Activated CD4-positive, CD25-positive, alpha-beta regulatory T cell (primary cell): ENCODE measurements at regions not wholly inside any gene's neighbourhood (a gene's known extent, or its start where the extent isn't known, plus 50 kb on each side); places are given as distances from the start of the nearest gene placed in this dataset.

Experiments used
- DNase-seq, 4 experiments: peaks; one replicate each; lab custom pipeline; 2025; lab: John Stamatoyannopoulos, UW

DNA sequence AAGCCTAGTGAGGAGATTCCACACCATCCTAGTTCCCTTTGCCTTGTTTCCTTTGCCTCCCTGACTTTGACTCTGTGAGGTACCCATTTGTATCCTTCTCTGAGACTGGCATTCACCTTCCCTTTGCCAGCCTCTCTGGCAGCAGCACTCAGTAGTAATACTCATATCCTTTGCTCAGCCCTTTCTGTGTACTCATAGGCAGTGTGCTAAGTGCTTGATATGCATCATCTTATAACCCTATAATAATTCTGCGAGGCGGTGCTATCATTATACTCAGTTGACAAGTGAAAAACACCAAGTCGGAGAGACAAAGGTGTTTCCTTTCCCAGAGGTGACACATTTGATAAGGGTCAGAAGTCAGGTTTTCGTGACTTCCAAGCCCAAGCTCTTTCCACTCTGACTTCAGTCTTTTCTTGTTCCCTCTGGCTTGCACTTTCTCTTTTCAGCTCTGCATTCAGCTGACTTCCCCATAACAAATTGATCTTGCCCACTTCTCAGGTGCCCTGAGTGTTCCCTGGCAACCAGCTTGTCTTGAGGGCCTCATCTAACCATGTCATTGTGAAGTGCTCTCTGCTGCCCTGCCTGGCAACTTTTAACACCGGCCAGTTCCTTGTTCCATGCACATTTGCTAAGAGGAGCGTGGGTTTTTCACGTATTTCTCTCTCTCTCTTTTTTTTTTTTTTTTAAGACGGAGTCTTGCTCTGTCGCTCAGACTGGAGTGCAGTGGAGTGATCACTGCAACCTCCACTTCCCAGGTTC lies 94.5 kb upstream of the UPP2 start:
- DNase-seq = no peak

DNA sequence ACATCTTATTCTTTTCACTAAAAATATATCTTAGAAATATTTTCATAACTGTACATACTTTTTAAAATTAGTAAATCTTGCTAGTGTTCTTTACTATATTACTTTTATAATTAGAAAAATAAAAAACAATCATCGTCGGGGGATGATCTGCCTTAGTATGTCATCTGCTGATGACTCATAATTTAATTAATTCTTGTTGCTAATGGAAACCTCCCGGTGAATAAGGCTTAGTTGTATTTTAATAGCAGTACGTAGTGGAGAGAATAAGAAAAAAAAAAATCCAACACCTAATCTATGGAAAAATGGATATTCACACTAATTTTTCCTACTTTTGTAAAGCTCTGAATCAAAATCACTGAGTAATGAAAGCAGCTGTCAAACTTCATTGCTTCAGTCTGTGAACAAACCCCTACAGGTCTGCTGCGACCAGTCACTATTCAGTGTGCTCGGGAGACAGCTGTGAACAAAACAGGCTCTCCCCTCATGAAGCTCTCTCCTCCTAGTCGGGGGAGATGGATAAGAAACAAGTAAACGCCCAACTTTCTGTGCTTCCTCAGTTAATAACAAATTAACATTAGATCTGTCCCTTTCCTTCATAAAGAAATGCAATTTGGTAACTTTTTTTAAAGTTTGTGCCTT lies 97.4 kb upstream of the UPP2 start:
- no peak for DNase-seq

DNA sequence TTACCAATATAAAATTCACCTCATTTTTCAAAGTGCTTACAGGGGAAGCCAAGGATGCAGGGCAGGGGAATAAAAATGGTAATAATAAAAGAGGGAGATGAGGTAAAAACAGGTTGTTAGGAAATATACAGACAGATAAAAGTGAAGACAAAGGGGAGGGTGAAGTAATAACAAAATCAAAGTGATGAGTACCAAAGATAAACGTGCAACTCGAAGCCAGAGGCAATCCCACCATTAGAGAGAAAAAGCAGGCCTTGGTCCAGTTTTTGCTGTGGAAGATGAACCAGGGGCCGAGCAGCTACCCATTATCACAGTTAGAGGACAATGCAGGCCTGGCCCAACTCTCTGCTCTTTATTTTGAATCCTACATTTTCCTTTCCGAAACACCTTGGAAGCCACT lies 99.6 kb upstream of the UPP2 start:
- no peak for DNase-seq

DNA sequence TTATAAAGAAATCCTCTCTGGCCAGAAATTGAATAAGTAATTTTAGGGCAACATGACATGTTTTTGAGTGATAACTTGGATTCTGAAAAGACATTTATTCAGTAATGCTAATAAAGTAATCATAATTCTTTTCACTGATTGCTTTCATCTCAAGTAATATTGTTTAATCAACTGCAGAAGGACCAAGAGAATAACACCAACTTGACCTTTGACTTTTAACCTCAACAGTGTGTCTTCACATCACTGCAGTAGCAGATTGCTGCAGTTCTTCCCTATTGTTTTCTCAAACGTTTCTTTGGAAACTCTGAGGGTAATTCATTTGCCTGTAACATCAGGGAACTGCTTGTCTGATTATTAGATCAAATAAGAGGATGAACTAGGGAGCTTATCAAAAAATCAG lies 104.9 kb upstream of the UPP2 start:
- DNase-seq = no peak

DNA sequence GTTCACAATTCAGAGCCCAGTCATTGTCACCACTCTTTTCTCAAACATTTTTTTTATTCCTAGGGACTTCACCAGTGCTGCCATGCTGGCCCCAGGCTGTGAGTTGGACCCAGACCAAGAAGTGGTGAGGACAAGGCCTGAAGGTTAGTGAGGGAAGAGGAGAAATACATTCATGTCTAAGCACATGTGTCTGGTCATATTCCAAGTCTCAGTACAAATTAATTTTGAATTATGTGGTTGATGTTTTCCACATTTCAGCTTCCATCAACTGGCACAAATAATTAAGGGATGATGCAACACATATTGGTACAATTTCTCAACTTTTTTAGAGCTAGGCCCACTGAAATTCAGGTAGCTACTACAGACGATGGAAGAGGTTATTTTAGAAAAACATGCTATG lies 106.6 kb upstream of the UPP2 start:
- DNase-seq = no peak

DNA sequence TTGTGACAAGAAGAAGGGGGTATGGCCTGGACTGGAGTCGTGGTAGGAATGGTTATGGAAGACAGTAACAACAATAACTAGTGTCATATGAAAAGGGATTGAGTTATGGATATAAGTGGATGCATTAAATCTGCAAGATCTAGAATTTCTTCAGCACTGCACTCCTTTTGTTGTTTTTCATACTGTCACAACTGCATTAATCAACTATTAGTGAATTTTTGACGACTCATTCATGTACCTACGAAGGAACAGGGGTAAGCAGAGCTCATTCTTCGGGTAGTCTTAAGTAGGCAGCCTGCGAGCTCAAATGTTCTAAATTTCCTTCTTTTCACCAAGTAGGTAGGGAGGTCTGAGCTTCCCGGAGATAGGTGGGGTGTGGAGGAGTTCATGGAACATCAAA lies 109.7 kb upstream of the UPP2 start:
- DNase-seq = no peak

DNA sequence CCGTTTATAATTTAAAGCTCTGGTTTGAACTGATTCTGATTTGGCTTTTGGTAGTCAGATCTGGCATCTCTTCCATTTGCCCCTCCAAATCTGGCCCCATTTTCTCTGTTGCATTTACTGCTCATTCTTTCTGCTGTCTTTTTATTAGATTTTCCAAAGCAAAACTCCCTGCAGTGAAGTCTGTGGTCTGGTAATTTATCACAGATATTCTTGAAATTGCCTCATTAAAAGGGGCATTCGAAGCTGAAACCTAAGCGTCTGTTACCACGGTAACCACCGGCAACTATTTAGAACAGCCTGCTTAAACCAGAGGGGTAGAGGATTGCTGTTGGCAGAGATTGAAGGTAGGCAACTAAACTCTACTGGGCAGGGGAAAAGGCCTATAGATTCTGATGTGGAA lies 111.5 kb upstream of the UPP2 start:
- DNase-seq = no peak

DNA sequence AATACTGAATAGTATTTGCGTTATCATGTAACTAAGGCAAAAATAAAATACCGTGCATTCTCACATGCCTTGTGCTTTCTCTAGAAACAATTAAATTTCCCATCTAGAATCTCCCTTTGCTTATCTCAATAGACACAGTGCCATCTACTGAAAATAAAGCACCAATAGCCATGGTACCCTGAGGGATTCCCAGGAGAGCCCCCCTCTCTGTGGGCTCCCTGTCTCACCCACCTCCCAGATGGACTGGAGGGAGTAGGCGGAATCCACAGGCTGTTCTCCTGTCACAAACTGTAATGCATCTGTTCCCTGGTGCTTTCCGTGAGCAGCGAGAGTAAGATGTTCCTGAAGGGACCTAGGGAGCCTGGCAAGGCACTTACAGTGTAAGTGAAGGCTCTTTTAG lies 112.4 kb upstream of the UPP2 start:
- DNase-seq = no peak

DNA sequence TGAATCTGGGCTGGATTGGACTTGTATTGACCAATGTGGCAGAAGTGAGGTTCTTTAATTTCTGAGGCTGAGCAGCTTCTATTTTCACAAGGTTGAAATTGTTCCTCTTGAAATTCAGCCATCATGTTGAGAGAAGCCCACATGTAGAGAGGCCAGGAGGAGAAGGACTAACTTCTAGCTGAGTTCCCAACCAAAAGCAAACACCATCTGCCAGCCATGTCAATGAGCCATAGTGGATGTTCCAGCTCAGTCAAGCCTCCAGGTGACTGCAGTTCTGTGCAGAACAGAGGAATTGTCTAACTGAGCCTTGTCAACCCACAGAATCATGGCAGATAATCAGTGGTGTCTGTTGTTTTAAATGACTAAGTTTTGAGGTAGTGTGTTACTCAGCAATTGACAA lies 110.6 kb upstream of the ACVR1 start:
- DNase-seq = no peak

DNA sequence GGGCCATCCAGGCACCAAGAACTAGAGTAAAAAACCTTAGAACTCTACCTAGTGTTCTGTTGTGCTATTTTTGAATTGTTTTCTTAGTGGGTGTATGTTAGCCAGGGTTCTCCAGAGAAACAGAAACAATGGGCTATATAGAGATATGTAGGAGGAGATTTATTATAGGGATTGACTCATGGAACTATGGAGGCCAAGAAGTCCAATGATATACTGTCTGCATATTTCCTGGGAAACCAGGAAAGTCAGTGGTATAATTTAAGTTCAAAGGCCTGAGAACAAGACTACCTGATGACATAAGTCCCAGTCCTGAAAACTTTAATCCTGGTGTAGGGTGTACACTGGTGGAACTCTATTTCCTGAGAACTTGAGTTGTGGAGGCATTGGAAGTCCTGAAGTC lies 108.7 kb upstream of the ACVR1 start:
- DNase-seq = no peak

DNA sequence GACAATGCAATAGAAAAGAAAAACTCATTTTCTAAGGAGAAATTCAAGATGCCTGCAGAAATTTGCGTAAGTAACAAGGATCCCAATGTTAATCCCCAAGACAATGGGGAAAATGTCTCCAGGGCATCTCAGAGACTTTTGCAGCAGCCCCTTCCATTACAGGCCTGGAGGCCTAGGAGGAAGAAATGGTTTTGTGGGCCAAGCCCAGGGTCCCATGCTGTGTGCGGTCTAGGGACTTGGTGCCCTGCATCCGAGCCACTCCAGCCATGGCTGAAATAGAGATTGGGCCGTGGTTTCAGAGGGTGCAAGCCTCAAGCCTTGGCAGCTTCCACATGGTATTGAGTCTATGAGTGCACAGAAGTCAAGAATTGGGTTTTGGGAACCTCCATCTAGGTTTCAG lies 103.9 kb upstream of the ACVR1 start:
- no peak for DNase-seq

DNA sequence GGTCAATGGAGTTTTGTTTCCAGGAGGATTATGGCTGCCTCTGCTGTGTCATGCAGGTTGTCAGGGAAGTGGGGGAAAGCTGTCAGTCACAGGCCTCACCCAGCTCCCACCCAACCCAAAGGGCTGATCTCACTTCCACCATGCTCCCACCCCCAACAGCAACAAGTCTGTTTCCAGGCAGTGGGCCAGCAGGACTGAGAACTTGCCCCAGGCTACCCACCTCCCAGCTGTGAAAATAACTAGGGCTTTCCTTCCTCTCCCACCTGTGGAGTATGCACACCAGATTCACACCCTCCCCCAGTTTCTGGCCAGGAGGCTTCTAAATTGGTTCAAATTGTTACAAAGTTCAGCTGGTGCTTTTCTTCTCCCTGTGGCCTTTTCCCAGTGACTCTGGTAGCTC lies 95.6 kb upstream of the ACVR1 start:
- no peak for DNase-seq

DNA sequence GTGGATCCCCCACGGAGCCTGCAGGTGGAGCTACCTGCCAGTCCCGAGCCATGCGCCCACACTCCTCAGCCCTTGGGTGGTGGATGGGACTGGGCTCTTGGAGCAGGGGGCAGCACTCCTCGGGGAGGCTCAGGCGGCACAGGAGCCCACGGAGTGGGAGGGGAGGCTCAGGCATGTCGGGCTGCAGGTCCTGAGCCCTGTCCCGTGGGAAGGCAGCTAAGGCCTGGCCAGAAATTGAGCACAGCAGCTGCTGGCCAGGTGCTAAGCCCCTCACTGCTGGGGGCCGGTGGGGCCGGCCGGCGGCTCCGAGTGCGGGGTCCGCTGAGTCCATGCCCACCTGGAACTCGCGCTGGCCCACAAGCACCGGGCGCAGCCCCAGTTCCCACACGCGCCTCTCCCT lies 91.7 kb upstream of the ACVR1 start:
- no peak for DNase-seq

DNA sequence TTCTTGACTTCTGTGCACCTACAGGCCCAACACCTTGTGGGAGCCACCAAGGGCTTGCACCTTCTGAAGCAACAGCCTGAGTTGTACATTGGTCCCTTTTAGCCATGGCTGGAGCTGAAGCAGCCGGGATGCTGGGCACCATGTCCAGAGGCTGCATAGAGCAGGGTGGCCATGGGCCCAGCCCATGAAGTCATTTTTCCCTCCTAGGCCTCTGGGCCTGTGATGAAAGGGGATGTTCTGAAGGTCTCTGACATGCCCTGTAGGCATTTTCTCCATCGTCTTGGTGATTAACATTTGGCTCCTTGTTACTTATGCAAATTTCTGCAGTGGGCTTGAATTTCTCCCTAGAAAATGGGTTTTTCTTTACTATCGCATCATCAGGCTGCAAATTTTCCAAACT lies 83.1 kb upstream of the ACVR1 start:
- no peak for DNase-seq

DNA sequence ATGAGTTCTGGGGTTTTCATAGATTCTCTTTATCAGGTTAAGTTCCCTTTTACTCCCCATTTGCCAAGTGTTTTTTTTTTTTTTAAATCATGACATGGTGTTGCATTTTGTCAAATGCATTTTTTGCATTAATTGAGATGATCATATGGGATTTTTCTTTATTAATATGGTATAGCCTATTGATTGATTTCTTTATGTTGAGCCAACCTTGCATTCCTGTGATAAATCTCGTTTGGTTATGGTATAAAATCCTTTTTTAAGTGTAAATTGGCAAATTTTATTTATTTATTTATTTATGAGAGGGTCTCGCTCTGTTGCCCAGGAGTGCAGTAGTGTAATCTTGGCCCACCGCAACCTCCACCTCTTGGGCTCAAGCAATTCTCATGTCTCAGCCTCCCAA lies 81.5 kb upstream of the ACVR1 start:
- DNase-seq = no peak

DNA sequence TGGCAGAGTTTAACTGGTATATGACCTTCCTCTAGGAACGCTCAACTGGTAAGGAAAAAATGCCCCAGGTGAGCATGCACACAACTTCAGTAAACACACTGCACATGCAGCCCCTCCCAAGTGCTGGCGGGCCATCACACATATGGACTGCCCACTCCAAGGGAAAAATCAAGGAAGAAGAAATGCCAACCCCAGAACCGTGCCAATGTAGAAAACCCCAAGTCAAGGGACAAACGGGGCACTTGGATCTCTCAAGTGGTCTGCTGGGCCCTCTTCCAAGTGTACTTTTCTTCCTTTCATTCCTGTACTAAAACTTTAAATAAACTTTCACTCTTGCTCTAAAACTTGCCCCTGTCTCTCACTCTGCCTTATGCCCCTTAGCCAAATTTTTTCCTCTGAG lies 76.4 kb upstream of the ACVR1 start:
- no peak for DNase-seq

DNA sequence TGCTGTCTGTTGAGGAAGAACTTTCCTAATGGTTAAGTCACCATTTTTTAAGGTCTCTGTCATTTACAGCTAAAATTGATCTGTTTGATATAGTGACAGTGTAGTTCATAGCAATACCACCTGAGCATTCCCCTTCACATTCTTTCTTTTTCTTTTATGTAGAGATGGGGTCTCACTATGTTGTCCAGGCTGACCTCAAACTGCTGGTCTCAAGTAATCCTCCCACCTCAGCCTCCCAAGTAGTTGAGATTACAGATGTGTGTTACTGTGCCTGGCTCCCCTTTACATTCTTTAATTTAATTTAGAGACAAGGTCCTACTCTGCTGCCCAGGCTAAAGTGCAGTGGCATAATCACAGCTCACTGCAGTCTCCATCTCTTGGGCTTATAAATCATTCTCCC lies 72.7 kb upstream of the ACVR1 start:
- DNase-seq = no peak

DNA sequence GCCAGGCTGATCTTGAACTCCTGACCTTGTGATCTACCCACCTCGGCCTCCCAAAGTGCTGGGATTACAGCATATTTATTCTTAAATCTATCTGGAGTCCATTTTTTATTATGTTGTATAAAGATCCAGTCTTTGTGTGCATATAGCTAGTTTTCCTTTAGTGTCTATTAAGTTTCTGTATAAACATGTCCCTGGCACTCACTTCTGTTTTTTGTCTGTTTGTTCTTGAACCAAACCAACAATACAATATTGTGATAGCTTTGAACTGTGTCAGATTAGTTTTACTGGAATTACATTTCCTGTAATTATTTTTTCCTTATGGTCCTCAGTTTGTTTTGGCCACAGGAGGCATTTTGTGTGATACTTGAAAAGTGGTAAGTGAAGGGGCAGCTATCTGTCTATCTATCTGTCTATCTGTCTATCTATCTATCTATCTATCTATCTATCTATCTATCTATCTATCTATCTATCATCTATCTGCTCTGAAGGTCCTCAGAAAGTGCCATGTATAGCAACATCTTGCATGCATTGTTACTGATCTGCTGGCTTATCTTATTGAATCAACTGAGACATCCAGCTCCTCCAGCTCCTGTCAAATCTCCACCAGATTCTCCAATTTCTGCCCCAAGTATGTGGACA lies 70.9 kb upstream of the ACVR1 start:
- DNase-seq = no peak

DNA sequence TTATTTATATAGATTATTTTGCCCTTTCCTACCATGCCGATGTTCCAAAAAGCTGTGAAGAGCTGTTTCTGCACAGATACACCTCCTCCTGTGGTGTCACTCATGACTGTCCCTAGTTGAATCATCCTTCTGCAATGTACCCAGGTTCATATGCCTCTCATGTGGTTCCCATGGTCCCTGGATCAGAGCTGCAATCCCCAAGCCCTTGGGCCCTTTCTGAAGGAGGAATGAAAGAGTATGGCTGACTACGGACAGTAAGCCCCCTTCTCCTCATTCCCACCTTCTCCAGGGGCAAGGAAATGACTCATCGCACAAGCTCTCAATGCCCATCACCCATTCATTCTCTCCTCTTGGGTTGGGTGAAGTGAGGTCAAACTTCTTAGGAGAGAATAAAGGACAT lies 63.9 kb upstream of the ACVR1 start:
- no peak for DNase-seq

DNA sequence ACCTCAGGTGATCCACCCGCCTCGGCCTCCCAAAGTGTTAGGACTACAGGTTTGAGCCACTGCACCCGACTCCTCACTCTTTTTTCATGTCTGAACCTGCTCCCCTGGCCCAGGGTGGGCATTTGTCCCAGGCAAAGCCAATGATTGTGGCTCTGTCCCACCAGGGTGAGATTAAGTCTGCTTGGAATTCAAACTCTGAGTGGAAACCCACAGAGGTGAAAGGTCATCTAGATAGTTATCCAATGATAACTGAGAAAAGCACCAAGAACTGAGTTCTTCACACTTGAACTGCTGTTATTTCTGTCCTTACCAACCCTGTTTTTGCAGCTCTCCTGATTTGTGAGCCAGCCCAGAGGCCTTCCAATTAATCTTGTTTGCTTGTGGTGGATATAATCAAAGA lies 62.4 kb upstream of the ACVR1 start:
- DNase-seq = no peak

DNA sequence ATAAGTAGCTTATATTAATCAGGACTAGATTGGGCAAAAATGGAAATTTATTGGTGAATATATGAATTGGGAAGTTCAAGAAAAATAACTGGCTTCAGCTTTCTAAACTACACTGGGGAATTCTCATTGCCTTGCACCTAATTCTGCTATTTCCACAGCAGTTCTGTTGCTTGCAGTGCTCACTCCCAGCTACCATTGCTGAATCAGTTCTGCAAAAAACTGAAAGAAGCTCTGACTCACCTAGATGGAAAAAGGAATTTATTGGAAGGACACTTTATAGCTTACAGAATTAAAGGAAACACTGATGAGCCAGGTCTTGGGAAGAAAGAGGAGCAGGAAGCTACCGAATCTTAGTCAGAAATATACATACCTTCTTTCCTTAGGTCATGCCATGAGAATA lies 60.3 kb upstream of the ACVR1 start:
- no peak for DNase-seq

DNA sequence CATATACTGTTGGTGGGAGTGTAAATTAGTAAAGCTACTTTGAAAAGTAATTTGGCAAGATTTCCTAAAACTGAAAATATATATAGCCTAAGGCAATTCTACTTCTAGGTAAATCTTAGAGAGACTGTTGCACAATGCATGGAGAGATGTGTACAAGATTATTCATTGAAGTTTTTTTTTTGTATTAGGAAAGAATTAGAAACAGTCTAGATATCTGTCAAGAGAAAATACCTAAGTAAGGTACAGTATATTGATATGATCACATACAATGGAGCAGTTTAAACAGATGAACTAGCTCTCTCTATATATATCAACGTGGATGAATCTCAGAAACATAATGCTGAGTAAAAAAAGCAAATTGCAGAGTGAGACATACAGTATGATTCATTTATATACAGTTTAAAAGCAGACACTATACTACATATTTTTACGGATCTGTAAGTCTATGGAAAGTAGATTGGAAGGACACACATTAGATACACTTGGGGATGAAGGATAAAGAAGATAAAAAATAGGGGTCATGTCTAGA lies 59.3 kb upstream of the ACVR1 start:
- no peak for DNase-seq

DNA sequence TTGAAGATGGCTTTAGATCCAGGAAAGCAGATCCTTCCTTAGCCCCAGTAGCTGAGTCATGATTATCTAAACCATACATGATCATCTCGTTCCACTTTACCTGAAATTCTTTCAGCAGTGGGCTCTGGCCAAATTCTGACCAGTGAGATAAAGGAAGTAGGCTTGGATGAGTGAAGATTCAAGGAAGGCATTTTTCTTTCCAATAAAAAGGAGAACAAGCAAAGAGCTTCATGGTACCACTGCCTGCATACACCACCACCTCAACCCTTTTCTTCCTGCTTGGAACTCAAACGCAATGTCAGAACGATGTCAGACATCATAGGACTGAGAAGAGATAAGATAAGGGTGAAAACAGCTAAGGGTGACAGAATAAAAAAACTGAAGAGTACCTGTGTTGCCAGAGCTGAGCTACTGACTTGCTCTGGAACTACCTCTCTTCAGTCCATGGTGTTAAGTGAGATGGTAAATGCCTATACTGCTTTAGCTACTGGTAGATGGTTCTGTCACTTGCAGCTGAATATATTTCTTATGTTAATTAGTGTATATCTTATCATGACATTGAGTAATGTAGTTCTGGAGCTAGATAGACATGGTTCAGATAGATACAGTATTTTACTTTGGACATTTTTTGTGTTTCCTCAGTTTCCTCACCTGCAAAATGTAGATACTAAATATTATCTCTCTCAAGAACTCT lies 58.7 kb upstream of the ACVR1 start:
- DNase-seq = no peak
